ENCODE measurements at regions not wholly inside any gene's neighbourhood (a gene's known extent, or its start where the extent isn't known, plus 50 kb on each side); places are given as distances from the start of the nearest gene placed in this dataset.
"Not testable (repeated sequence)": the region's sequence is repeated elsewhere in the genome, so short reads cannot be mapped to it uniquely, and the experiment has no call there.

- ATAC-seq (no peak), DNase-seq (no peak)
- H3K36me3 Mint-ChIP-seq (ENCODE audit: insufficient read depth) = no peaks in the 10 kb centered on the region
- peaks cover 10% of the 10 kb centered on the region for H3K9me3 Mint-ChIP-seq
- peaks cover 4% of the 10 kb centered on the region for H3K27me3 Mint-ChIP-seq (ENCODE audit: low read depth)
- no peak overlapping the region for H3K4me3 Mint-ChIP-seq
- H3K4me1 Mint-ChIP-seq (ENCODE audit: low read depth) = no peaks in the 10 kb centered on the region
Observed at GRCh38 chr4:79689740-79690139, 281.7 kb upstream of the GK2 start.

- peaks cover 1% of the 10 kb centered on the region for H3K27me3 Mint-ChIP-seq (ENCODE audit: low read depth)
- no peak for DNase-seq
- peaks cover under 1% of the 10 kb centered on the region for H3K9me3 Mint-ChIP-seq
- no peaks in the 10 kb centered on the region for H3K4me1 Mint-ChIP-seq (ENCODE audit: low read depth)
- H3K36me3 Mint-ChIP-seq (ENCODE audit: insufficient read depth) = no peaks in the 10 kb centered on the region
- no peak overlapping the region for H3K4me3 Mint-ChIP-seq
- no peak for ATAC-seq
Observed at GRCh38 chr4:79688691-79689090, 280.7 kb upstream of the GK2 start.

- no peak for DNase-seq
- Mint-ChIP-seq H3K36me3 (ENCODE audit: insufficient read depth) (no peaks in the 10 kb centered on the region), H3K4me1 (ENCODE audit: low read depth) (no peaks in the 10 kb centered on the region), H3K27me3 (ENCODE audit: low read depth) (no peaks in the 10 kb centered on the region), H3K4me3 (no peak overlapping the region), H3K9me3 (no peaks in the 10 kb centered on the region)
- no peak for ATAC-seq
Observed at GRCh38 chr4:79687006-79687405, 279.0 kb upstream of the GK2 start.

DNA sequence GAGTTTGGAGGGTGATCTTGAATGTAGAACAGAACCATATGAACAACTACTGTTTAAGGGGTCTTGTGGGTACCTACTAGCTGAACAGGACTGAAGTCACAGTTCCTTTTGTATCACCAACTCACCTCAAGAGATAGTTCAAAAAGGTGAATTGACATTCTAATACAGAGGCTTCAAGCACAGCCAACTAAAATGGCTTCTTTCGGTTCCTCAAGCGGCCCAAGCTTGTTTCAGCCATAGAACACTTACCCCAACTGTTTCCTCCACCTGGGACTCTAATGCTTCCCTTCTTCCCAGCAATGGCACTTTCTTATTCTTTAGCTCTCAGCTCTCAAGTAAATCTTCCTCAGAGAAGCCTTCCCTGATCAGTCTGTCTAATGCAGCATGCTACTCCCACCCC, 277.5 kb upstream of the GK2 start:
- H3K36me3 Mint-ChIP-seq (ENCODE audit: insufficient read depth) = no peaks in the 10 kb centered on the region
- no peak for DNase-seq
- no peaks in the 10 kb centered on the region for H3K4me1 Mint-ChIP-seq (ENCODE audit: low read depth)
- H3K4me3 Mint-ChIP-seq = no peak overlapping the region
- no peak for ATAC-seq
- no peaks in the 10 kb centered on the region for H3K27me3 Mint-ChIP-seq (ENCODE audit: low read depth)
- H3K9me3 Mint-ChIP-seq = no peaks in the 10 kb centered on the region

DNA sequence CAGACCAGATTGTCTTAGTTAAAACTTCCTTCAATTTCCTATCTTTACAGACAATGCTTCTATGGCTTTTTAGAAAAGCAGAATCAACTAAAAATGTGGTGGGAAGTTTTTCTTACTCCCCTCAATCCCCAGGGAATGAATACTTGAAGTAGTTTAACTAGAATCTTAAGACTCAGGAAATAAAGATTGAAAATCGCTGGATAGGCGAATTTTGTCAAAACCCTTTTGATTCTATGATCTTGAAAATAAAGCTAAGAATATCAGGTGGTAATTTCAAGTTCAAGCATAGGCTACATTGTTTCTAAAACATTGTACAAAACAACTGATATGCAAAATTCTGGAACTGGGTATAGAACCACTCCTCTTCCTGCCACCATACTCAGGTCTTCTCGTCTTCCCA, 276.5 kb upstream of the GK2 start:
- Mint-ChIP-seq H3K4me1 (ENCODE audit: low read depth) (no peaks in the 10 kb centered on the region), H3K9me3 (no peaks in the 10 kb centered on the region), H3K36me3 (ENCODE audit: insufficient read depth) (no peaks in the 10 kb centered on the region), H3K4me3 (no peak overlapping the region), H3K27me3 (ENCODE audit: low read depth) (no peaks in the 10 kb centered on the region)
- ATAC-seq = no peak
- no peak for DNase-seq

GRCh38 chr4:79682801-79683530, 274.9 kb upstream of the GK2 start:
- Mint-ChIP-seq H3K27me3 (ENCODE audit: low read depth) (no peaks in the 10 kb centered on the region), H3K4me3 (no peak overlapping the region), H3K9me3 (no peaks in the 10 kb centered on the region), H3K36me3 (ENCODE audit: insufficient read depth) (no peaks in the 10 kb centered on the region), H3K4me1 (ENCODE audit: low read depth) (no peaks in the 10 kb centered on the region)
- ATAC-seq = peak in 1 of 2 donors; percentile 12
- DNase-seq = no peak

DNA sequence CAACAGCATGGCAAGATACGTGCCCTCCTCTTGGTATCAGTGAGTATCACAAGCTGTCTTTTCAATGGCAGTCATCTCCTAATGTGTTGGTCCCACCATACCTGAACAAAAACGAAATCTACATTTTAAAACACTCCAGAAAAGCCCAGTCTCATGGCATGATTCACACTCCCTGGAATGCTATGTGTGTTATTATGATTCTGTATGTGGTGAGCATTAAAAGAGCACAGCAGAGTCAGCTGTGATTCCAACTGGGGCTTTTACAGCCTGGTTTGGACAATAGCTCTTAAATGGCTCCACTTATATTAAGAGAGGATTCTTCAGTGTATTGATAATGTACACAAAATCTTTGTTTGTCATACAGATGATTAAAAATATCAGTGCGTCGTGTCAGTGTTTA, 274.1 kb upstream of the GK2 start:
- no peak for DNase-seq
- Mint-ChIP-seq H3K9me3 (no peaks in the 10 kb centered on the region), H3K4me1 (ENCODE audit: low read depth) (no peaks in the 10 kb centered on the region), H3K36me3 (ENCODE audit: insufficient read depth) (no peaks in the 10 kb centered on the region), H3K4me3 (no peak overlapping the region), H3K27me3 (ENCODE audit: low read depth) (no peaks in the 10 kb centered on the region)
- no peak for ATAC-seq

GRCh38 chr4:79679859-79680258, 271.8 kb upstream of the GK2 start:
- no peaks in the 10 kb centered on the region for H3K9me3 Mint-ChIP-seq
- H3K4me1 Mint-ChIP-seq (ENCODE audit: low read depth) = no peaks in the 10 kb centered on the region
- ATAC-seq (no peak), DNase-seq (no peak)
- H3K4me3 Mint-ChIP-seq = no peak overlapping the region
- no peaks in the 10 kb centered on the region for H3K36me3 Mint-ChIP-seq (ENCODE audit: insufficient read depth)
- no peaks in the 10 kb centered on the region for H3K27me3 Mint-ChIP-seq (ENCODE audit: low read depth)

GRCh38 chr4:79678472-79679202, 270.6 kb upstream of the GK2 start:
- no peaks in the 10 kb centered on the region for H3K36me3 Mint-ChIP-seq (ENCODE audit: insufficient read depth)
- H3K4me3 Mint-ChIP-seq = no peak overlapping the region
- H3K4me1 Mint-ChIP-seq (ENCODE audit: low read depth) = no peaks in the 10 kb centered on the region
- DNase-seq (no peak), ATAC-seq (peak; percentile 32 to 51)
- H3K27me3 Mint-ChIP-seq (ENCODE audit: low read depth) = no peaks in the 10 kb centered on the region
- no peaks in the 10 kb centered on the region for H3K9me3 Mint-ChIP-seq

DNA sequence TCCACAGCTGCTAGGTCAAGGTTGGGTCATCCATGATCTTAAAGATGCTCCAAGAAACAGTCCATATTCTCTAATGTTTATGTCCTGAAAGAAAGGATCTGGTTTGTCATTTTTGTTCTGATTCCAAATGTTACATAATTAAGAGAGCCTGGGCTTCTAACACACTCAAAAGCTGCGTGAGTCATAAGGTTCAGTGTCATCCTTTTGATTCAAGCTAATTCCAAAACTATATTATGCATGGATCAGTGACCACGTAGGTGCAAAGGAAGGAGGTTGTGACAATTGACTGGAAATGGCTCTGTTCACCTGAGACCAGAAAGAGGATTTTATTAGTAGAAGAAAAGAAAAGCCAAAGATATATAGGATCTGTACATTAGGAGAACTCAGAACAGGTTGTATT, 268.7 kb upstream of the GK2 start:
- H3K36me3 Mint-ChIP-seq (ENCODE audit: insufficient read depth) = no peaks in the 10 kb centered on the region
- no peak for DNase-seq
- no peaks in the 10 kb centered on the region for H3K27me3 Mint-ChIP-seq (ENCODE audit: low read depth)
- no peak overlapping the region for H3K4me3 Mint-ChIP-seq
- peaks cover 8% of the 10 kb centered on the region for H3K9me3 Mint-ChIP-seq
- no peak for ATAC-seq
- no peaks in the 10 kb centered on the region for H3K4me1 Mint-ChIP-seq (ENCODE audit: low read depth)

- not testable (repeated sequence) for H3K27me3 Mint-ChIP-seq (ENCODE audit: low read depth); H3K36me3 Mint-ChIP-seq (ENCODE audit: insufficient read depth); ATAC-seq; H3K4me1 Mint-ChIP-seq (ENCODE audit: low read depth); H3K4me3 Mint-ChIP-seq; DNase-seq
- H3K9me3 Mint-ChIP-seq = peaks cover 19% of the 10 kb centered on the region
Observed at GRCh38 chr4:79674906-79675305, 266.9 kb upstream of the GK2 start.

- Mint-ChIP-seq H3K4me1 (ENCODE audit: low read depth) (no peaks in the 10 kb centered on the region), H3K4me3 (no peak overlapping the region), H3K27me3 (ENCODE audit: low read depth) (no peaks in the 10 kb centered on the region), H3K36me3 (ENCODE audit: insufficient read depth) (no peaks in the 10 kb centered on the region), H3K9me3 (peaks cover 24% of the 10 kb centered on the region)
- no peak for DNase-seq
- ATAC-seq = no peak
Observed at GRCh38 chr4:79673898-79674297, 265.9 kb upstream of the GK2 start.

- H3K4me3 Mint-ChIP-seq = no peak overlapping the region
- ATAC-seq (no peak), DNase-seq (no peak)
- H3K27me3 Mint-ChIP-seq (ENCODE audit: low read depth) = no peaks in the 10 kb centered on the region
- no peaks in the 10 kb centered on the region for H3K4me1 Mint-ChIP-seq (ENCODE audit: low read depth)
- H3K36me3 Mint-ChIP-seq (ENCODE audit: insufficient read depth) = no peaks in the 10 kb centered on the region
- peaks cover 29% of the 10 kb centered on the region for H3K9me3 Mint-ChIP-seq
Observed at GRCh38 chr4:79673377-79673776, 265.3 kb upstream of the GK2 start.

GRCh38 chr4:79666875-79667274, 258.8 kb upstream of the GK2 start:
- no peaks in the 10 kb centered on the region for H3K36me3 Mint-ChIP-seq (ENCODE audit: insufficient read depth)
- no peak for ATAC-seq
- H3K9me3 Mint-ChIP-seq = peaks cover 21% of the 10 kb centered on the region
- peaks cover 3% of the 10 kb centered on the region for H3K27me3 Mint-ChIP-seq (ENCODE audit: low read depth)
- DNase-seq = no peak
- H3K4me1 Mint-ChIP-seq (ENCODE audit: low read depth) = no peaks in the 10 kb centered on the region
- no peak overlapping the region for H3K4me3 Mint-ChIP-seq

DNA sequence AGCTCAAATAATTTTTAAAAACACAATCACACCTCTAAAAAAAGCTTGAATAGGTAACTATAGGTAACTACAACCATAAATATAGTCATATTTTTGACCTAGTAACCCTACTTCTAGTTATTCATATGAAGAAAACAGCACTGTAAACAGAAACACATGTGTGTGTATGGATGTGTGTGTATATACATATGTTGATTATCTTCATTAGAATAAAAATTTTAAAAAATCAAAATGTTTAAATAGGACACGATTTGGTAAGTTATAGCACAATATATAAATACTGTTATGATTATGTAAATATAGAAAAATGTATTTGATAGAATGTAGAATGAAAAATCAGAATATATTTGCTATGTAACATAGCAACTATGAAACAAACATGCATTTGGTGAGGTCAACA, 258.1 kb upstream of the GK2 start:
- Mint-ChIP-seq H3K36me3 (ENCODE audit: insufficient read depth) (no peaks in the 10 kb centered on the region), H3K4me1 (ENCODE audit: low read depth) (no peaks in the 10 kb centered on the region), H3K4me3 (no peak overlapping the region), H3K27me3 (ENCODE audit: low read depth) (peaks cover 3% of the 10 kb centered on the region), H3K9me3 (peaks cover 21% of the 10 kb centered on the region)
- ATAC-seq (no peak), DNase-seq (no peak)
